ENCODE measurements at regions not wholly inside any gene's neighbourhood (a gene's known extent, or its start where the extent isn't known, plus 50 kb on each side); places are given as distances from the start of the nearest gene placed in this dataset.

DNA sequence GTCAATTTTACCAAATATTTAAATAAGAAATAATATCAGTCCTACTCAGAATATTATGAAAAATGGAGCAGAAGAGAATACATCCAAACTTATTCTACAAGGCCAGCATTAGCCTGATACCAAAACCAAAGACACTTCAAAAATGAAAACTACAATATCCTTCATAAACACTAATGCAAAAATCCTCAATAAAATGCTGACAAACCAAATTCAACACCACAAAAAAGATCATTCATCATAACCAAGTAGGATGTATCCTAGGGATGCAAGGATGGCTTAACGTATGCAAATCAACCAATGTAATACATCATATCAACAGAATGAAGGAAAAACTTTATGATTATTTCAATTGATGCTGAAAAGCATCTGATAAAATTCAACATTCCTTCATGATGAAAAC is 352.4 kb upstream of the ADGRB3 start:
- ChIA-PET POLR2A (no interaction called here), CTCF (no interaction called here)
- DNase-seq (ENCODE audit: extremely low spot score): no peak
- TF ChIP-seq ELF4 (IDR thresholded peaks at IDR 0.05) (no peak), SUZ12 (IDR thresholded peaks at IDR 0.05) (no peak), L3MBTL2 (conservative IDR thresholded peaks at IDR 0.05) (no peak), HDGF (IDR thresholded peaks at IDR 0.05; ENCODE audit: borderline replicate concordance) (no peak), FOXM1 (IDR thresholded peaks at IDR 0.05; ENCODE audit: borderline replicate concordance) (no peak), BHLHE40 (IDR thresholded peaks at IDR 0.05; ENCODE audit: borderline replicate concordance) (no peak), NFRKB (IDR thresholded peaks at IDR 0.05) (no peak), SP1 (IDR thresholded peaks at IDR 0.05) (no peak), ARNT (IDR thresholded peaks at IDR 0.05) (no peak), FOXA1 (IDR thresholded peaks at IDR 0.05) (no peak)

DNA sequence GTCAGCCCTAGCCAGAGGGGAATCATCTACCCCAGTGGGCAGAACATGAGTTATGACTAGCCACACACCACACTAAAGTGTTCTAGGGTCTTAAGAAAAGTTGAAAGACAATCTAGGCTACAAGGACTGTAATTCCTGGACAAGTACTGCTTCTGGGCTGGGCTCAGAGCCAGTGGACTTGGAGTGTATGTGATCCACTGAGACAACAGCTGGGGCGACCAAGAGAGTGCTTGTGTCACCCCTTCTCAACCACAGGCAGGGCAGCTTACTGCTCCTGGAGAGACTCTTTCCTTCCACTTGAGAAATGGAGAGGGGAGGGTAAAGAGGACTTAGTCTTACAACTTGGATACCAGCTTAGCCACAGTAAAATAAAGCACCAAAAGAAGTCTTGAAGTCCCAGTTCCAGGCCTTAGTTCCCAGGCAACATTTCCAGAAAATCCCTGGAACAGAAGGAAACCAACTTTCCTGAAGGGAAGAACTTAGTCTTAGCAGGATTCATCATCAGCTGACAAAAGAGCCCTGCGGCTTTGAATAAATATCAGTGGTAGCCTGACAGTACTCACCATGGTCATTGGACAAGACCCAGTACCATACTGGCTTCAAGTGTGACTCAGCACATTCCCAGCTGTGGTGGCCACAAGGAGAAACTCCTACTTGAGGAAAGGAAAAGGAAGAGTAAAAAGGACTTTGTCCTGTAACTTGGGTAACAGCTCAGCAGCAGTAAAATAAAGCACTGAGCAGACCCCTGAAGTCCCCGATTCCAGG is 355.1 kb upstream of the ADGRB3 start:
- CTCF ChIA-PET: interaction anchor here (0.6 kb wide), 1 partner anchor 244 kb away, joined by 3 read pairs; no protein-coding TSS in a partner anchor
- TF ChIP-seq LEF1 (IDR thresholded peaks at IDR 0.05; ENCODE audit: borderline replicate concordance): no peak
- TF ChIP-seq FOXK2 (IDR thresholded peaks at IDR 0.05): no peak
- TF ChIP-seq HDGF (IDR thresholded peaks at IDR 0.05; ENCODE audit: borderline replicate concordance): no peak
- TF ChIP-seq ELF4 (IDR thresholded peaks at IDR 0.05): no peak
- TF ChIP-seq ZNF384 (IDR thresholded peaks at IDR 0.05): no peak
- no peak for TF ChIP-seq FOXA1 (IDR thresholded peaks at IDR 0.05)
- TF ChIP-seq CTBP1 (IDR thresholded peaks at IDR 0.05; ENCODE audit: borderline replicate concordance): no peak
- no peak for TF ChIP-seq L3MBTL2 (conservative IDR thresholded peaks at IDR 0.05)
- no peak for TF ChIP-seq SP1 (IDR thresholded peaks at IDR 0.05)
- POLR2A ChIA-PET: no interaction called here
- no peak for DNase-seq (ENCODE audit: extremely low spot score)

DNA sequence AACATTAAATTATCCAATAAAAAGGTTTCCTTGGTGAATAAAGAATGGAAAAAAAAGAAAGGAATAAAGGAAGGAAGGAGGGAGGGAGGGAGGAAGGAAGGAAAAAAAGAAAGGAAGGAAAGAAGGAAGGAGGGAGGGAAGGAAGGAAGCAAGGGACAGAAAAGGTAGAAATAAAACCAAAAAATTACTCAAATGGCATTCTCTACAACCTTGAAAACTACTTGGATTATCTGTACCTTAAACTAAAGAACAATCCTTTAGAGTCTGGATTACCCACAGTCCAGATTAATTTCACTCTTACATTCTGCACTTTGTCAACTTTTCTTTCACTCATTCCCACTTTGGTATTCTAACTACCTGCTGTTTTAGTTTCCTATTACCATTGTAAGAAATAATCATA is 361.8 kb upstream of the ADGRB3 start:
- POLR2A ChIA-PET: no interaction called here
- TF ChIP-seq ARNT (IDR thresholded peaks at IDR 0.05) (no peak), TARDBP (IDR thresholded peaks at IDR 0.05) (no peak), ZNF384 (IDR thresholded peaks at IDR 0.05) (no peak), CTBP1 (IDR thresholded peaks at IDR 0.05; ENCODE audit: borderline replicate concordance) (no peak), SUZ12 (IDR thresholded peaks at IDR 0.05) (no peak), BHLHE40 (IDR thresholded peaks at IDR 0.05; ENCODE audit: borderline replicate concordance) (no peak), FOXM1 (IDR thresholded peaks at IDR 0.05; ENCODE audit: borderline replicate concordance) (no peak), LEF1 (IDR thresholded peaks at IDR 0.05; ENCODE audit: borderline replicate concordance) (no peak), ELF4 (IDR thresholded peaks at IDR 0.05) (no peak), HDGF (IDR thresholded peaks at IDR 0.05; ENCODE audit: borderline replicate concordance) (no peak), L3MBTL2 (conservative IDR thresholded peaks at IDR 0.05) (no peak)
- TF ChIP-seq, protein P1, sequence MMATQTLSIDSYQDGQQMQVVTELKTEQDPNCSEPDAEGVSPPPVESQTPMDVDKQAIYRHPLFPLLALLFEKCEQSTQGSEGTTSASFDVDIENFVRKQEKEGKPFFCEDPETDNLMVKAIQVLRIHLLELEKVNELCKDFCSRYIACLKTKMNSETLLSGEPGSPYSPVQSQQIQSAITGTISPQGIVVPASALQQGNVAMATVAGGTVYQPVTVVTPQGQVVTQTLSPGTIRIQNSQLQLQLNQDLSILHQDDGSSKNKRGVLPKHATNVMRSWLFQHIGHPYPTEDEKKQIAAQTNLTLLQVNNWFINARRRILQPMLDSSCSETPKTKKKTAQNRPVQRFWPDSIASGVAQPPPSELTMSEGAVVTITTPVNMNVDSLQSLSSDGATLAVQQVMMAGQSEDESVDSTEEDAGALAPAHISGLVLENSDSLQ (IDR thresholded peaks at IDR 0.05): no peak
- no peak for DNase-seq (ENCODE audit: extremely low spot score)
- CTCF ChIA-PET: no interaction called here

DNA sequence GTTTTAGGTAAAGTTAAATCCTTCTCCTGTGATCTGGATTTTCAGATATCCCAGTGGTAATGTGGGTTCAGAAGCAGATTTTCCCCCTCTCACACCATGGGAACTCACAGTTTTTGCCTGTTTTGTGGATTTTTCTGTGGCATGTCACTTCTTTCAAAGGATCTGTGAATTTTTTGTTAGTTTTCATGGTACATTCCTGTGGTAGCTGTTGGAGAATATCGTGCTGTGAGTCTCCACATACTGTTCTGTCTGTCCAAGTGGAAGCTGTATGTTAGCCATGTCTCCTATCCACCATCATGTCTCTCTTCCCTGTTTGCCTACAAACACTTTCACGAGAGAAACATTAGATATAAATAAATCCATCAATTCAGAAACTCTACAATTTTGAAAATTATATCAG is 378.7 kb upstream of the ADGRB3 start:
- ChIA-PET POLR2A (no interaction called here), CTCF (no interaction called here)

DNA sequence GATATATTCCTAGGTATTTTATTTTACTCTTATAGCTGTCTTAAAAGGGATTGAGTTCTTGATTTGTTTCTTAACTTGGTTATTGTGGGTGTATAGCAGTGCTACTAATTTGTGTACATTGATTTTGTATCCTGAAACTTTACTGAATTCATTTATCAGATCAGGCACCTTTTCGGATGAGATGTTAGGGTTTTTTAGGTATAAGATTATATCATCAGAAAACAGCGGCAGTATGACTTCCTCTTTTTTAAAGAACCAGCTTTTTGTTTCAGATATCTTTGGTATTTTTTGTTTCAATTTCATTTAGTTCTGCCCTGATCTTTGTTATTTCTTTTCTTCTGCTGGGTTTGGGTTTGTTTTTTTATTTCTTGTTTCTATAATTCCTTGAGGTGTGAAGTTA is 382.4 kb upstream of the ADGRB3 start:
- POLR2A ChIA-PET: no interaction called here
- no peak for DNase-seq (ENCODE audit: extremely low spot score)
- CTCF ChIA-PET: no interaction called here
- TF ChIP-seq BHLHE40 (IDR thresholded peaks at IDR 0.05; ENCODE audit: borderline replicate concordance) (no peak), NFRKB (IDR thresholded peaks at IDR 0.05) (no peak), LEF1 (IDR thresholded peaks at IDR 0.05; ENCODE audit: borderline replicate concordance) (no peak)

More for the DNA sequence above, 378.7 kb upstream of the ADGRB3 start:
- TF ChIP-seq LEF1 (IDR thresholded peaks at IDR 0.05; ENCODE audit: borderline replicate concordance) (no peak), FOXK2 (IDR thresholded peaks at IDR 0.05) (no peak), FOXM1 (IDR thresholded peaks at IDR 0.05; ENCODE audit: borderline replicate concordance) (no peak), ELF4 (IDR thresholded peaks at IDR 0.05) (no peak), L3MBTL2 (conservative IDR thresholded peaks at IDR 0.05) (no peak), SP1 (IDR thresholded peaks at IDR 0.05) (no peak), TARDBP (IDR thresholded peaks at IDR 0.05) (no peak)
- DNase-seq (ENCODE audit: extremely low spot score): no peak

DNA sequence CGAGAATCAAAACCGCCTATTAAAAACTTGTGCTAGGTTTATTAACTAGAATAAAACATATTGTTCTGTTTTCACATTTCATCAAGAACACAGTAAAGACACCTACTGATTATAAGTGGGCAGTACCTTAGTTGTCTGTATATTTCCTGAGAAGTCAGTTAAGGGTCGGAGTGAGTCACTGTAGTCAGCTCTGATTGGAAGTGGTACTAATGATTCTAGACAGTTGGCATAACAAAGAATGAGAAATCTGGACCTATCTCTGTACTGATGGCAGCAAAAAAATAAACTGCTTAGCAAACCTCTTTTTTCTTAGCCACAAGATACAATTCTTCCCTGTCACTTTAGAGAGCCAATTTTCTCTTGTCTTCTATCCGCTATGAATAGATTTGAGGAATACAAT is 387.3 kb upstream of the ADGRB3 start:
- CTCF ChIA-PET: no interaction called here
- TF ChIP-seq FOXK2 (IDR thresholded peaks at IDR 0.05): no peak
- no peak for TF ChIP-seq L3MBTL2 (conservative IDR thresholded peaks at IDR 0.05)
- TF ChIP-seq ARNT (IDR thresholded peaks at IDR 0.05): no peak
- TF ChIP-seq ZNF384 (IDR thresholded peaks at IDR 0.05): no peak
- no peak for TF ChIP-seq FOXM1 (IDR thresholded peaks at IDR 0.05; ENCODE audit: borderline replicate concordance)
- no peak for TF ChIP-seq LEF1 (IDR thresholded peaks at IDR 0.05; ENCODE audit: borderline replicate concordance)
- TF ChIP-seq, protein P1 (IDR thresholded peaks at IDR 0.05): no peak
- no peak for TF ChIP-seq ELF4 (IDR thresholded peaks at IDR 0.05)
- TF ChIP-seq BHLHE40 (IDR thresholded peaks at IDR 0.05; ENCODE audit: borderline replicate concordance): no peak
- no peak for TF ChIP-seq CTBP1 (IDR thresholded peaks at IDR 0.05; ENCODE audit: borderline replicate concordance)
- TF ChIP-seq SUZ12 (IDR thresholded peaks at IDR 0.05): no peak
- TF ChIP-seq TARDBP (IDR thresholded peaks at IDR 0.05): no peak
- TF ChIP-seq SP1 (IDR thresholded peaks at IDR 0.05): no peak
- TF ChIP-seq HDGF (IDR thresholded peaks at IDR 0.05; ENCODE audit: borderline replicate concordance): no peak
- TF ChIP-seq FOXA1 (IDR thresholded peaks at IDR 0.05): no peak
- DNase-seq (ENCODE audit: extremely low spot score): no peak
- POLR2A ChIA-PET: no interaction called here

DNA sequence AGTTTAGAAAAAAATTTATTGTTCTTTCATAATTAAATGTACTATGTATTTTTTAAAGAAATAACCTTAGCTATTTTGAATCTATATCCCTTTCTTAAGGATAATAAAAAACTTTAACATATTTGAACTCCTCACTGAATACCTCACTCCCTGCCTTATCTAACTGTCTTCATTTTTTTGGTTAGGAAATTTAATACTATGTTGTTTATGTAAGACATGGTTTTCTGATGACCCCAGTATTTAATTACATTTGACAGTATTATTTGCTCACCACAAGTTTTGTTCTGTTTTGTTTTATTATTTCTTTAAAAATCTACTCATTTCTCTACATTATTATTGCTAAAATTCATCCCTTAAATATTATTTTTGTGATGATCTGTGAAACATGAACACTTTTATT is 394.4 kb upstream of the ADGRB3 start:
- no peak for DNase-seq (ENCODE audit: extremely low spot score)
- POLR2A ChIA-PET: no interaction called here
- CTCF ChIA-PET: no interaction called here
- TF ChIP-seq ZNF384 (IDR thresholded peaks at IDR 0.05) (no peak), HDGF (IDR thresholded peaks at IDR 0.05; ENCODE audit: borderline replicate concordance) (no peak), LEF1 (IDR thresholded peaks at IDR 0.05; ENCODE audit: borderline replicate concordance) (no peak), TARDBP (IDR thresholded peaks at IDR 0.05) (no peak), SUZ12 (IDR thresholded peaks at IDR 0.05) (no peak), L3MBTL2 (conservative IDR thresholded peaks at IDR 0.05) (no peak), CTBP1 (IDR thresholded peaks at IDR 0.05; ENCODE audit: borderline replicate concordance) (no peak), FOXK2 (IDR thresholded peaks at IDR 0.05) (no peak), SP1 (IDR thresholded peaks at IDR 0.05) (no peak), NFRKB (IDR thresholded peaks at IDR 0.05) (no peak), BHLHE40 (IDR thresholded peaks at IDR 0.05; ENCODE audit: borderline replicate concordance) (no peak), FOXA1 (IDR thresholded peaks at IDR 0.05) (no peak), FOXM1 (IDR thresholded peaks at IDR 0.05; ENCODE audit: borderline replicate concordance) (no peak), ARNT (IDR thresholded peaks at IDR 0.05) (no peak), ELF4 (IDR thresholded peaks at IDR 0.05) (no peak)
- TF ChIP-seq, protein P1 (IDR thresholded peaks at IDR 0.05): no peak
